ENCODE measurements at regions not wholly inside any gene's neighbourhood (a gene's known extent, or its start where the extent isn't known, plus 50 kb on each side); places are given as distances from the start of the nearest gene placed in this dataset.

DNA sequence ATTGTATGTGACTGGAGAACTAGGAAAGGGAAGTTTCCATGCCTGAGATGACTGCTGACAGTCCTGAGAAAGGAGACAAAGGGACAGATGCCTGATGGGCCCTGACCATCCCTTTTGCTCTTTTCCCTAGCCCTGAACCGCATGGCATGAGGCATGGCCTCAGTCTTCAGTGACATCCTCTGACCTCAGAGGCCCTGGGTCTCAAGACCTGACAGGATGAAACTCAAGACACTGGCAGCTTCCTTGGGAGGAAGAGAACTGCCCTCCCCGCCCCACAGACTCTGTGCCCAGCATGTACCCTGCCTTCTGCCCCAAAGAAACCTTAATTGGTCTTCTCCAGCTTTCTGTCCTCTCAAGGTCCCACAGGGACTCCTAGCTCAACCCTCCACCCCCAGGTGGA, 444.1 kb downstream of the SOX6 start:
- H3K27ac ChIP-seq: no peak overlapping the region
- no peak for TF ChIP-seq ZFX (IDR thresholded peaks at IDR 0.05)
- TF ChIP-seq, protein P1, sequence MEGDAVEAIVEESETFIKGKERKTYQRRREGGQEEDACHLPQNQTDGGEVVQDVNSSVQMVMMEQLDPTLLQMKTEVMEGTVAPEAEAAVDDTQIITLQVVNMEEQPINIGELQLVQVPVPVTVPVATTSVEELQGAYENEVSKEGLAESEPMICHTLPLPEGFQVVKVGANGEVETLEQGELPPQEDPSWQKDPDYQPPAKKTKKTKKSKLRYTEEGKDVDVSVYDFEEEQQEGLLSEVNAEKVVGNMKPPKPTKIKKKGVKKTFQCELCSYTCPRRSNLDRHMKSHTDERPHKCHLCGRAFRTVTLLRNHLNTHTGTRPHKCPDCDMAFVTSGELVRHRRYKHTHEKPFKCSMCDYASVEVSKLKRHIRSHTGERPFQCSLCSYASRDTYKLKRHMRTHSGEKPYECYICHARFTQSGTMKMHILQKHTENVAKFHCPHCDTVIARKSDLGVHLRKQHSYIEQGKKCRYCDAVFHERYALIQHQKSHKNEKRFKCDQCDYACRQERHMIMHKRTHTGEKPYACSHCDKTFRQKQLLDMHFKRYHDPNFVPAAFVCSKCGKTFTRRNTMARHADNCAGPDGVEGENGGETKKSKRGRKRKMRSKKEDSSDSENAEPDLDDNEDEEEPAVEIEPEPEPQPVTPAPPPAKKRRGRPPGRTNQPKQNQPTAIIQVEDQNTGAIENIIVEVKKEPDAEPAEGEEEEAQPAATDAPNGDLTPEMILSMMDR (conservative IDR thresholded peaks at IDR 0.05): no peak

DNA sequence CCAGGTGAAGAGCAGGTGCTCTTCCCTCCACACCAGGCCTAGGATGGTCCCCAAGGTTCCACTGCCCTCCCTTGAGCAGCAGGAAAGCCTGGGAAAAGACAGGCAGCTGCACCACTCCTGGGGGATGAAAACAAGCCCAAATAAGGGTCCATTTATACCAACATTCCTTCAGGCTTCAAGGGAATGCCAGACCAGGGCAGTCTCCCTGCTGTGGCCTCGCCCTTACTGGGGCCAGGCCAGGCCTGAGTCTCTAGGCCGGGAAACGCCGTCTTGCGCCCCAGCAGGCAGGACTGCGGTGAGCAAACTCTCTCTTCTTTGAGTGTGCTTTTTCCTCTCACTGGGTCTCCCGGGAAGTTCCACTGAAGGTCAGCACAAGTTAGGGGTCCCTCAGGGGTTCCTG, 443.5 kb downstream of the SOX6 start:
- TF ChIP-seq ZFX (IDR thresholded peaks at IDR 0.05): no peak
- TF ChIP-seq, protein P1 (conservative IDR thresholded peaks at IDR 0.05): no peak
- no peak overlapping the region for H3K27ac ChIP-seq

DNA sequence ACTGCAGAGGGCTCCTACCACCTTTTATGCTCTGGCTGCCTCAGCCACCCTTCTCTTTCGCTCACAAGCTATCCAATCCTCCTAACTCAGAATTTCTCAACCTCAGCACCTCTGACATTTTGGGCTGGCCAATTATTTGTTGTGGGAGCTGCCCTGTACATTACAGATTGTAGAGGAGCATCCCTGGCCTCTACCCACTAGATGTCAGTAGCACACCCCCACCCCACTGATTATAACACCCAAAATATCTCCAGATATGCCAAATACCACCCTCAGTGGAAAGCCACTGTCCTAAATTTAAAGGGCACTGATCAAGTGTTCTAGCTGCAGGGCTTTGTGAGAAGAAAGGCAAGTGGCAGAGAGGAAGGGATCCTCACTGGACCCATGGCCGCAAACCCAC, 443.1 kb downstream of the SOX6 start:
- H3K27ac ChIP-seq: no peak overlapping the region
- TF ChIP-seq, protein P1 (conservative IDR thresholded peaks at IDR 0.05): no peak
- no peak for TF ChIP-seq ZFX (IDR thresholded peaks at IDR 0.05)
